CD4-positive, CD25-positive, alpha-beta regulatory T cell (primary cell): ENCODE measurements at regions not wholly inside any gene's neighbourhood (a gene's known extent, or its start where the extent isn't known, plus 50 kb on each side); places are given as distances from the start of the nearest gene placed in this dataset.
"Not testable (repeated sequence)": the region's sequence is repeated elsewhere in the genome, so short reads cannot be mapped to it uniquely, and the experiment has no call there.

Source experiments
- ATAC-seq, 2 donors: fragments of 150-1000 bp; cut with Tn5 transposase; one replicate each; pipeline ENCODE4 v1.10.0; 2021; ENCODE audit warnings: low read depth in 2 of 2, moderate number of reproducible peaks in 2 of 2, moderate library complexity in 1 of 2
- DNase-seq, 3 donors: peaks; one replicate each; pipeline versions ENCODE4 v3.0.0 to v3.0.0-alpha.2; 2012 to 2022; ENCODE audit warnings: mixed read lengths in 1 of 3
- H3K27ac ChIP-seq: one replicate; pipeline ENCODE4 v1.7.0; 2013; ENCODE audit warnings: mild to moderate bottlenecking, low read length; ENCODE audit not compliant: insufficient read depth, poor library complexity, severe bottlenecking
- H3K27me3 ChIP-seq: one replicate; pipeline ENCODE4 v1.7.0; 2013; ENCODE audit warnings: low read length; ENCODE audit not compliant: control insufficient read depth, insufficient read depth
- H3K36me3 ChIP-seq: one replicate; pipeline ENCODE4 v1.7.0; 2013; ENCODE audit warnings: mild to moderate bottlenecking, low read length, moderate library complexity; ENCODE audit not compliant: control insufficient read depth, insufficient read depth
- H3K4me1 ChIP-seq: 2 replicates; pipeline ENCODE4 v1.7.0; 2013; ENCODE audit warnings: mild to moderate bottlenecking, low read length; ENCODE audit not compliant: insufficient read depth, control insufficient read depth, poor library complexity, severe bottlenecking
- H3K4me3 ChIP-seq: one replicate; pipeline ENCODE4 v1.7.0; 2013; ENCODE audit warnings: low read depth, mild to moderate bottlenecking, low read length, moderate library complexity
- H3K9me3 ChIP-seq, 2 experiments: 1 replicate in 1 of 2; 2 replicates in 1 of 2; pipeline ENCODE4 v1.7.0; 2013; ENCODE audit warnings: low read length in 2 of 2, mild to moderate bottlenecking in 1 of 2, moderate library complexity in 1 of 2; ENCODE audit not compliant: control insufficient read depth in 2 of 2
- H3K27ac Mint-ChIP-seq, 3 donors: one replicate each; pipeline ENCODE4 v1.8.0; 2020 to 2022; ENCODE audit warnings: mild to moderate bottlenecking in 3 of 3, mixed read lengths in 3 of 3, moderate library complexity in 2 of 3
- H3K27me3 Mint-ChIP-seq: one replicate; pipeline ENCODE4 v1.8.0; 2022; ENCODE audit warnings: mild to moderate bottlenecking, mixed read lengths
- H3K36me3 Mint-ChIP-seq: one replicate; pipeline ENCODE4 v1.8.0; 2020; ENCODE audit warnings: mixed read lengths
- H3K4me1 Mint-ChIP-seq, 4 donors: one replicate each; pipeline ENCODE4 v1.8.0; 2020 to 2022; ENCODE audit warnings: mixed read lengths in 4 of 4, mild to moderate bottlenecking in 1 of 4
- H3K4me3 Mint-ChIP-seq, 4 donors: one replicate each; pipeline ENCODE4 v1.8.0; 2020 to 2022; ENCODE audit warnings: mild to moderate bottlenecking in 4 of 4, mixed read lengths in 4 of 4, moderate library complexity in 3 of 4
- H3K9me3 Mint-ChIP-seq, 7 donors: one replicate each; pipeline ENCODE4 v1.8.0; 2020 to 2022; ENCODE audit warnings: mixed read lengths in 7 of 7, mild to moderate bottlenecking in 3 of 7, moderate library complexity in 2 of 7

DNA sequence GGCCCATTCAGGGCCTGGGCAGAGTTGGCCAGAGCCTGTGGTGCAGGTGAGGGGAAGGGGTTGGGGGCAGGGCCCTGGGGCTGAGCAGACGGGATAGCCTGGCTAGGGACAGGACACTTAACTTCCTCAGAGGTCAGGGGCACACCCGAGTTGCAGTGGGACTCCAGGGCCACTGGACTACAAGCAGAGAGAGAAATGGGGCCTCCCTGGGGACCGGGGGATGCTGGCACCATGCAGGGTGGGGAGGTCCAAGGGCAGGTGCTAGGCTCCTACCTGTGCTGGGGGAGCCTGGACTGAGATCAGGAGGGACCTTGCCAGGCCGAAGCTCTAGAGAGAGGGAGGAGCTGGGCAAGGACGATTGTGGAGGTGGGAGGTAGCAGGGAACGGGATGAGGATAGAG, 222.3 kb downstream of the TMEM121 start:
- not testable (repeated sequence) for H3K4me1 Mint-ChIP-seq, DNase-seq, H3K36me3 ChIP-seq, H3K36me3 Mint-ChIP-seq, H3K4me3 Mint-ChIP-seq, H3K27me3 Mint-ChIP-seq, H3K4me3 ChIP-seq, H3K27me3 ChIP-seq, H3K9me3 ChIP-seq, H3K27ac ChIP-seq, H3K4me1 ChIP-seq, H3K27ac Mint-ChIP-seq, H3K9me3 Mint-ChIP-seq, ATAC-seq

DNA sequence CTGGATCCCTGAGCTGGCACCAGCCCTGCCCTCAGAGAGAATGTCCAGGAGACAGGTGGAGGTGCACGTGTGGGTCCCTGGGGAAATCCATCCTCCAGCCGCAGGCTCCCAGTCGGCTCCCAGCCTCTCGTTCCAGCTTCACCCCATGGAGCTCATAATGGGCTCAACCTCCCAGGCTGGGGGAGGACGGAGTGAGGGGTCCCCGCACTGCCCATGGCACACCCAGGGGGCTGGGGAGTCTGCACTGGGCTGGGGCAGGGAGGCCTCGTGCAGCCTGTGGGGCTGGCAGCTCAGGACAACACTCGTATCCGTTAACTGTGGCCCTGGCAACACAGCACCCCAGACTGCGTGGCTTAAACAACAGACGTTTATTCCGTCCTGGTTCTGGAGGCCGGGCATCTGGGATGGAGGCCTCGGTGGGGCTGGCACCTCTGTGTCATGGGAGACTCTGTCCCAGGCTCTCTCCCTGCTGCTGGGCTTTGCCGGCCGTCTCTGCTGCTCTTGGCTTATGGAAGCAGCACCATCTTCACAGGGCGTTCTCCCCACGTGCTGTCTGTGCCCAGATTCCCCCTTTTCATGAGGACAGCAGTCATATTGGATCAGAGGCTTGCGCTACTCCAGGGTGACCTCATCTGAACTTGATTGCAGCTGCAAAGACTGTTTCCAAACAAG, 223.6 kb downstream of the TMEM121 start:
- not testable (repeated sequence) for H3K27me3 ChIP-seq, H3K4me1 Mint-ChIP-seq, H3K9me3 ChIP-seq, H3K27ac ChIP-seq, H3K36me3 Mint-ChIP-seq, ATAC-seq, H3K27me3 Mint-ChIP-seq, H3K4me1 ChIP-seq, H3K36me3 ChIP-seq, H3K9me3 Mint-ChIP-seq, H3K4me3 Mint-ChIP-seq, DNase-seq, H3K4me3 ChIP-seq
- H3K27ac Mint-ChIP-seq = peak overlapping the region in 1 of 3 donors; percentile 48

DNA sequence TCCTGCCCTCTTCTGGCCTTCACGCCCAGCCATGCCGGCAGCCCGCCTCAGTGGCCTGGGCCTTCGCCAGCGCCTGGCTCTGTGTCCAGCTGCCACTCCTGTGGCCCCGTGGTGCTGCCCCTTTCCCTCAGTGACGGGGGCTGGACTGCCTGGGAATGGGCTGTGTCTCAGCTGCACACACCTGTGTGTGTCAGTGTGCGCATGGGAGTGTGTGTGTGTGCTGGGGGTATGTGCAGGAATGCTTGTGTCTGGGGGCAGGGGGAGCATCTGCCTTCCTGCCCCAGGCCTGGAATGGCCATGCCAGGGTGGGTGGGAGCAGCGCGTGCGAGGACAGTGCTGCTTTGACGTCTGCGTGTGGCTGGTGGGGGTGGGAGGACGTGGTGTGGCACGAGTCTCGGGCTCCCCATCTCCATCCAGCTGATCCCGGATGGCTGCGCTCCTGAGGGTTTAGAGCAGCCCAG, 224.9 kb downstream of the TMEM121 start:
- H3K36me3 Mint-ChIP-seq, H3K4me3 ChIP-seq, H3K27me3 ChIP-seq, H3K4me1 Mint-ChIP-seq, H3K36me3 ChIP-seq, H3K4me1 ChIP-seq, H3K27me3 Mint-ChIP-seq, ATAC-seq, DNase-seq, H3K27ac Mint-ChIP-seq, H3K9me3 Mint-ChIP-seq, H3K4me3 Mint-ChIP-seq, H3K9me3 ChIP-seq, H3K27ac ChIP-seq: not testable (repeated sequence)

DNA sequence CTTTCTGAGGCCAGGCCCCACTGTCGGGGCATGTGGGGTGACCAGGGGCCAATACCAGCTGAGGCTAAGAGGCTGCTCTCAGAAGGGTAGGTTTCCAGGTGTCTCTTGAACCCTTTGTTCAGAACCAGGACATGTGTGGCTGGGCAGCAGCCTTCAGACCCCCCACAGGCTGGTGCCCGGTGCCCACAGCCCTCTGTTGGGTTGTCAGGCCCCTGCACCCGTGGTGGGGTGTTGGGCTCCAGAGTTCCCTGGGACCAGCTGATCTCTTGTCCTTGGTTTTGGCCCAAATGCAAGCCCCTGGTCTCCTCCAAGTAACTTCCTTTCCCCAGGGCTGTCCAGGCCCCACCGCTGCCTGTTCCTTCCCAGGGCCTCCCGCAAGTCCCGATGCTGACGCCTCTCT, 226.0 kb downstream of the TMEM121 start:
- not testable (repeated sequence) for H3K27ac Mint-ChIP-seq, H3K27me3 Mint-ChIP-seq, H3K4me3 ChIP-seq, H3K27ac ChIP-seq, H3K4me1 ChIP-seq, H3K36me3 ChIP-seq, DNase-seq, H3K36me3 Mint-ChIP-seq, ATAC-seq, H3K27me3 ChIP-seq, H3K4me1 Mint-ChIP-seq, H3K9me3 ChIP-seq
- peak overlapping the region in 1 of 4 donors; percentile 51 for H3K4me3 Mint-ChIP-seq
- H3K9me3 Mint-ChIP-seq = peaks cover 0 to 14% (median 0%) of the 10 kb centered on the region in 7 donors

DNA sequence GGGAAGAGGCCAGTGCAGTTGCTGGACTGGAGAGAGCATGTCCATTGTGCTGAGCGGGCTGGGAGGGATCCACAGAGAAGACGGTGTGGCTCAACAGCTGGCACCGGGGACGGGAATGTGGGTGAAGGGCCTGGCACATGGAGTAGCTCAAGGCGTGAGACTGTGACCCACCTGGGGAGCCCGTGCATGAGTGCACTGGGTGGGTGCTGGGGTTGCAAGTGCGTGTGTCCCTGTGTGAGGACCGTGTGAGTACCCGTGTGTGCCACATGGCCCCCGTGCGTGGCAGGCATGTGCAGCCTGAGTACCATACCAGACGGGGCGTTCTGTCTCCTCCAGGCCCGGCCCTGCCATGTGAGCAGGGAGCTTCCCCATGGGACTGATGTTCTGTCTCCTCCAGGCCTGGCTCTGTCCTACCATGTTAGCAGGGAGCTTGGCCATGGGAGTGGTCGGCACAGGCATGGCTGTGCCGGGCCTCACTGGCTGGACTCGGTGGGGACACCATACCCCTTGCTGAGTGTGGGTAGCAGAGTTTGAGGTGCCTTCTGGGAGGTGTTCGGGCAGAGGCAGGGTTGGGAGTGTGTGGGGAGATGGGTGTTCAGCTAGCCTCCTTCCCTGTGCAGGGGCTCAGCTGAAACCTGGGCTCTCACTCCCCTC, 234.4 kb downstream of the TMEM121 start:
- Histone ChIP-seq H3K9me3 (no peaks in the 10 kb centered on the region), H3K36me3 (no peaks in the 10 kb centered on the region), H3K4me1 (no peaks in the 10 kb centered on the region), H3K27ac (no peak overlapping the region), H3K27me3 (no peaks in the 10 kb centered on the region), H3K4me3 (no peak overlapping the region)
- no peak for DNase-seq
- ATAC-seq = no peak
- Mint-ChIP-seq H3K4me3 (no peak overlapping the region), H3K9me3 (peaks cover 0 to 18% (median 1%) of the 10 kb centered on the region in 7 donors), H3K27me3 (peaks cover 7% of the 10 kb centered on the region), H3K4me1 (peaks cover 0 to 3% (median 0%) of the 10 kb centered on the region in 4 donors), H3K27ac (no peak overlapping the region), H3K36me3 (peaks cover 7% of the 10 kb centered on the region)

DNA sequence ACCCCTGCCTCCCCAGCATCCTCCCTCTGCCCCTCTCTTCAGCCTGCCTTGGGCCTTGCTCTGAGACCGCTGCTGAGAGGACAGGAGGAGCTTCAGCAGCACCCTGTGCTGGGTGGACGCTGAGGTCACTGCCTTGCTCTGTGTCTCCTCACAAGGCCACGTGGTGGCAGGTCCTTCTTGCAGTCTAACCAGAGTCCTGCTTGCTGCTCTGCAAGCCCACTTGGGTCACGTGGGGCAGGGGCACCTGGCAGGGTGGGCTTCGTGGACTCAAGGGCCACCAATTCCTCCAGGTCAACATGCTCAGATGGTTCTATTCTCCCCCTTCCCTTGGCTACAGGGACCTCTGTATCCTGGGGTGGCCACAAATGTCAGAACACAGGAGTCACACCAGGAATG, 235.0 kb downstream of the TMEM121 start:
- H3K4me3 Mint-ChIP-seq, H3K36me3 Mint-ChIP-seq, DNase-seq, H3K9me3 ChIP-seq, H3K4me1 Mint-ChIP-seq, H3K27me3 ChIP-seq, H3K36me3 ChIP-seq, H3K4me3 ChIP-seq, H3K27ac Mint-ChIP-seq, H3K27me3 Mint-ChIP-seq, H3K27ac ChIP-seq, ATAC-seq, H3K4me1 ChIP-seq: not testable (repeated sequence)
- peaks cover 0 to 18% (median 1%) of the 10 kb centered on the region in 7 donors for H3K9me3 Mint-ChIP-seq

DNA sequence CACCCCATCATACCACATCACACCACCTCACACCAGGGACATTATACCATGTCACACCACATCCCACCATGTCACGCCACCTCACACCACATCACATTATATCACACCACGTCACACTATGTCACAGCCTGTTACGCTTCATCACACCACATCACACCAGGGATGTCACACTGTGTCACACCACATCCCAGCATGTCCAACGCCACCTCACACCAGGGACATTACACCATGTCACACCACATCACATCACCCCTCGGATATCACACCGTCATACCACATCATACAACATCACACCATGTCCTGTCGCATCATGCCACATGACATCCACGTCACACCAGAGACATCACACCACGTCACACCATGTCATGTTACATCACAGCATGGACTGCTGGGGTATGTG, 235.5 kb downstream of the TMEM121 start:
- no peaks in the 10 kb centered on the region for H3K9me3 ChIP-seq
- H3K4me1 Mint-ChIP-seq = peaks cover 0 to 3% (median 0%) of the 10 kb centered on the region in 4 donors
- H3K4me3 Mint-ChIP-seq = no peak overlapping the region
- H3K4me1 ChIP-seq = no peaks in the 10 kb centered on the region
- no peak for DNase-seq
- ATAC-seq = peak in 1 of 2 donors; percentile 25
- H3K9me3 Mint-ChIP-seq = peaks cover 0 to 18% (median 1%) of the 10 kb centered on the region in 7 donors
- H3K27ac ChIP-seq = no peak overlapping the region
- H3K36me3 Mint-ChIP-seq = peaks cover 7% of the 10 kb centered on the region
- H3K4me3 ChIP-seq = no peak overlapping the region
- peaks cover 7% of the 10 kb centered on the region for H3K27me3 Mint-ChIP-seq
- no peaks in the 10 kb centered on the region for H3K27me3 ChIP-seq
- no peaks in the 10 kb centered on the region for H3K36me3 ChIP-seq
- no peak overlapping the region for H3K27ac Mint-ChIP-seq

DNA sequence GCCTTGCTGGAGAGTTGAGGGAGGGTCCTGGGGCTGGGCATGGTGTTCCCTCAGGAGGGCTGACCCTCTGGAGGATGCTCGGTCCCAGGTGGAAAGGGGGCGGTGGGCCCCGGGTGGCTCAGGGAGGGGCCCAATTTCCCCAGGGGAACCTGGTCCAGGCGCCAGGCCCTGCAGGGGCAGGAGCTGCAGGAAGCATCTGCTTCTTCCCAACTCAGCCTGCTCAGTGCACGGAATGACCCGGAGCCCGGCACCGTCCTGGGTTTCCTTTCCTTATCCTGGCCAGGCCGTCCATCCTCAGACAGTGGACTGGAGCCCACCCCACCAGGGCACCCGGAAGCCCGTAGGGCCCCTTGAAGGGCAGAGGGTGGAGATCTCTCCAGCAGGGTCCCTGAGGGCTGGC, 235.9 kb downstream of the TMEM121 start:
- H3K4me1 Mint-ChIP-seq, H3K9me3 ChIP-seq, H3K4me1 ChIP-seq, H3K36me3 ChIP-seq, H3K4me3 Mint-ChIP-seq, H3K27me3 Mint-ChIP-seq, H3K27ac Mint-ChIP-seq, H3K27ac ChIP-seq, H3K27me3 ChIP-seq, DNase-seq, H3K4me3 ChIP-seq, H3K36me3 Mint-ChIP-seq, ATAC-seq: not testable (repeated sequence)
- H3K9me3 Mint-ChIP-seq = peaks cover 0 to 14% (median 1%) of the 10 kb centered on the region in 7 donors
